Activated T-helper 1 cell treated with Interleukin-2 at 50 U/mL for 16 hours (primary cell): ENCODE measurements at regions not wholly inside any gene's neighbourhood (a gene's known extent, or its start where the extent isn't known, plus 50 kb on each side); places are given as distances from the start of the nearest gene placed in this dataset.
"Not testable (repeated sequence)": the region's sequence is repeated elsewhere in the genome, so short reads cannot be mapped to it uniquely, and the experiment has no call there.

ENCODE experiments used
- DNase-seq: peaks from one replicate; pipeline ENCODE4 v3.0.0-alpha.2; 2020; ENCODE audit warnings: low read depth

- no peak for DNase-seq
Observed at GRCh38 chr7:67359900-67360299, 363.3 kb downstream of the TYW1 start.

- DNase-seq, result no peak
Observed at GRCh38 chr7:67361150-67361549, 364.5 kb downstream of the TYW1 start.

GRCh38 chr7:67364441-67365017 lies 367.9 kb downstream of the TYW1 start:
- DNase-seq, result no peak

- peak; percentile 1 for DNase-seq
Observed at GRCh38 chr7:67371429-67372305, 375.0 kb downstream of the TYW1 start.

- not testable (repeated sequence) for DNase-seq
Observed at GRCh38 chr7:67373389-67373788, 376.8 kb downstream of the TYW1 start.

- DNase-seq, result no peak
Observed at GRCh38 chr7:67375427-67375826, 378.8 kb downstream of the TYW1 start.

- peak; percentile 9 for DNase-seq
Observed at GRCh38 chr7:67377939-67378862, 381.6 kb downstream of the TYW1 start.

- DNase-seq, result no peak
Observed at GRCh38 chr7:67380326-67380725, 383.7 kb downstream of the TYW1 start.

GRCh38 chr7:67380858-67381257 lies 384.2 kb downstream of the TYW1 start:
- no peak for DNase-seq

GRCh38 chr7:67387851-67388250 lies 391.2 kb downstream of the TYW1 start:
- no peak for DNase-seq

GRCh38 chr7:67391168-67391567 lies 394.5 kb downstream of the TYW1 start:
- DNase-seq, result no peak

GRCh38 chr7:67392596-67393438 lies 396.2 kb downstream of the TYW1 start:
- DNase-seq, result no peak

- no peak for DNase-seq
Observed at GRCh38 chr7:67393903-67394302, 397.3 kb downstream of the TYW1 start.

GRCh38 chr7:67398916-67399315 lies 402.3 kb downstream of the TYW1 start:
- no peak for DNase-seq

- DNase-seq, result no peak
Observed at GRCh38 chr7:67401492-67401891, 404.9 kb downstream of the TYW1 start.

- no peak for DNase-seq
Observed at GRCh38 chr7:67402280-67402679, 405.6 kb downstream of the TYW1 start.

GRCh38 chr7:67406976-67407375 lies 410.3 kb downstream of the TYW1 start:
- no peak for DNase-seq

- DNase-seq, result no peak
Observed at GRCh38 chr7:67407392-67408071, 410.9 kb downstream of the TYW1 start.

GRCh38 chr7:67408109-67408508 lies 411.5 kb downstream of the TYW1 start:
- no peak for DNase-seq

GRCh38 chr7:67413670-67414069 lies 417.0 kb downstream of the TYW1 start:
- DNase-seq, result no peak

GRCh38 chr7:67414858-67415257 lies 418.2 kb downstream of the TYW1 start:
- DNase-seq, result no peak
